ENCODE measurements at regions not wholly inside any gene's neighbourhood (a gene's known extent, or its start where the extent isn't known, plus 50 kb on each side); places are given as distances from the start of the nearest gene placed in this dataset.

- TF ChIP-seq, protein P1, sequence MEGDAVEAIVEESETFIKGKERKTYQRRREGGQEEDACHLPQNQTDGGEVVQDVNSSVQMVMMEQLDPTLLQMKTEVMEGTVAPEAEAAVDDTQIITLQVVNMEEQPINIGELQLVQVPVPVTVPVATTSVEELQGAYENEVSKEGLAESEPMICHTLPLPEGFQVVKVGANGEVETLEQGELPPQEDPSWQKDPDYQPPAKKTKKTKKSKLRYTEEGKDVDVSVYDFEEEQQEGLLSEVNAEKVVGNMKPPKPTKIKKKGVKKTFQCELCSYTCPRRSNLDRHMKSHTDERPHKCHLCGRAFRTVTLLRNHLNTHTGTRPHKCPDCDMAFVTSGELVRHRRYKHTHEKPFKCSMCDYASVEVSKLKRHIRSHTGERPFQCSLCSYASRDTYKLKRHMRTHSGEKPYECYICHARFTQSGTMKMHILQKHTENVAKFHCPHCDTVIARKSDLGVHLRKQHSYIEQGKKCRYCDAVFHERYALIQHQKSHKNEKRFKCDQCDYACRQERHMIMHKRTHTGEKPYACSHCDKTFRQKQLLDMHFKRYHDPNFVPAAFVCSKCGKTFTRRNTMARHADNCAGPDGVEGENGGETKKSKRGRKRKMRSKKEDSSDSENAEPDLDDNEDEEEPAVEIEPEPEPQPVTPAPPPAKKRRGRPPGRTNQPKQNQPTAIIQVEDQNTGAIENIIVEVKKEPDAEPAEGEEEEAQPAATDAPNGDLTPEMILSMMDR (conservative IDR thresholded peaks at IDR 0.05) = no peak
- no peak for TF ChIP-seq EZH2 (IDR thresholded peaks at IDR 0.05; ENCODE audit: low read depth)
These were observed 86.8 kb upstream of the ANK3 start for GRCh38 chr10:60476451-60476850.

Measured in PC-9 (cell line).